Fibroblast of mammary gland (primary cell): ENCODE measurements at regions not wholly inside any gene's neighbourhood (a gene's known extent, or its start where the extent isn't known, plus 50 kb on each side); places are given as distances from the start of the nearest gene placed in this dataset.
A peak's percentile ranks its signal among the peaks of the same experiment; 100 is the strongest.
"Not testable (repeated sequence)": the region's sequence is repeated elsewhere in the genome, so short reads cannot be mapped to it uniquely, and the experiment has no call there.

ENCODE experiments used
- DNase-seq: peaks from one replicate; pipeline ENCODE4 v3.0.0-alpha.2; 2010; ENCODE audit warnings: low read depth
- H3K4me3 ChIP-seq: 2 replicates; pipeline ENCODE4 v1.5.1; 2011; ENCODE audit warnings: low read depth, mild to moderate bottlenecking, low read length, moderate library complexity; ENCODE audit not compliant: control insufficient read depth
- CTCF ChIP-seq: conservative IDR thresholded peaks from 2 replicates; pipeline ENCODE4 v1.5.1; 2011; ENCODE audit warnings: low read depth, low read length, inconsistent platforms; ENCODE audit not compliant: control insufficient read depth, insufficient read depth

- no peak overlapping the region for H3K4me3 ChIP-seq
- no peak for DNase-seq
- no peak for TF ChIP-seq CTCF
Observed at GRCh38 chr21:28018741-28019669, 973.7 kb downstream of the LTN1 start.

GRCh38 chr21:28018213-28018612 lies 974.5 kb downstream of the LTN1 start:
- DNase-seq = no peak

GRCh38 chr21:28016571-28016970 lies 976.1 kb downstream of the LTN1 start:
- DNase-seq = no peak

More at GRCh38 chr21:28018213-28018612, 974.5 kb downstream of the LTN1 start:
- no peak overlapping the region for H3K4me3 ChIP-seq
- TF ChIP-seq CTCF = no peak

GRCh38 chr21:28013123-28013522 lies 979.6 kb downstream of the LTN1 start:
- not testable (repeated sequence) for H3K4me3 ChIP-seq, DNase-seq

More at GRCh38 chr21:28016571-28016970, 976.1 kb downstream of the LTN1 start:
- TF ChIP-seq CTCF = no peak
- H3K4me3 ChIP-seq = no peak overlapping the region

- H3K4me3 ChIP-seq, DNase-seq: not testable (repeated sequence)
Observed at GRCh38 chr21:28011970-28012369, 980.7 kb downstream of the LTN1 start.

GRCh38 chr21:28008245-28008644 lies 984.4 kb downstream of the LTN1 start:
- DNase-seq, H3K4me3 ChIP-seq: not testable (repeated sequence)

GRCh38 chr21:28003627-28004026 lies 989.0 kb downstream of the LTN1 start:
- not testable (repeated sequence) for H3K4me3 ChIP-seq

GRCh38 chr21:27996906-27997305 lies 995.8 kb downstream of the LTN1 start:
- not testable (repeated sequence) for H3K4me3 ChIP-seq, DNase-seq

More at GRCh38 chr21:28003627-28004026, 989.0 kb downstream of the LTN1 start:
- DNase-seq = not testable (repeated sequence)

GRCh38 chr21:27984663-27985325 lies 1007.9 kb downstream of the LTN1 start:
- H3K4me3 ChIP-seq = not testable (repeated sequence)
- peak; percentile 33 for DNase-seq

GRCh38 chr21:27979446-27979845 lies 1012.6 kb upstream of the ADAMTS5 start:
- not testable (repeated sequence) for H3K4me3 ChIP-seq, DNase-seq
